GM23338 (cell line): ENCODE measurements at regions not wholly inside any gene's neighbourhood (a gene's known extent, or its start where the extent isn't known, plus 50 kb on each side); places are given as distances from the start of the nearest gene placed in this dataset.

Experiments used
- CREB1 ChIP-seq: fragments of 250-450 bp; sonication (Bioruptor Pico); IDR thresholded peaks from 2 replicates; pipeline ENCODE4 v1.5.0; 2020; ENCODE audit warnings: low read depth, mild to moderate bottlenecking, moderate library complexity
- CTCF ChIP-seq, 2 experiments: fragments of 200-600 bp in 1 of 2; sonication (generic) in 1 of 2; conservative IDR thresholded peaks; 2 replicates each; pipeline versions ENCODE4 v1.5.1 to v1.6.1; 2016 to 2017; ENCODE audit warnings: antibody characterized with exemption in 2 of 2, low read depth in 2 of 2, mild to moderate bottlenecking in 2 of 2, moderate library complexity in 1 of 2
- EZH2 ChIP-seq: fragments of 200-600 bp; sonication (generic); IDR thresholded peaks from one replicate; pipeline ENCODE4 v1.8.0; 2017; ENCODE audit warnings: antibody characterized with exemption, mild to moderate bottlenecking, low read depth; ENCODE audit not compliant: unreplicated experiment
- NANOG ChIP-seq: IDR thresholded peaks from 2 replicates; pipeline ENCODE4 v1.6.1; 2016; ENCODE audit warnings: antibody characterized with exemption, borderline replicate concordance
- REST ChIP-seq: IDR thresholded peaks from one replicate; pipeline ENCODE4 v1.6.1; 2018; ENCODE audit warnings: antibody characterized with exemption; ENCODE audit not compliant: unreplicated experiment
- STAT1 ChIP-seq: IDR thresholded peaks from one replicate; pipeline ENCODE4 v1.6.1; 2016; ENCODE audit warnings: antibody characterized with exemption; ENCODE audit not compliant: unreplicated experiment
- ZNF114 ChIP-seq: fragments of 250-450 bp; sonication (Bioruptor Pico); IDR thresholded peaks from 2 replicates; pipeline ENCODE4 v1.5.0; 2020; ENCODE audit warnings: mild to moderate bottlenecking, moderate library complexity

GRCh38 chr2:5616019-5616418 is 76.2 kb upstream of the SOX11 start:
- TF ChIP-seq CTCF (conservative IDR thresholded peaks at IDR 0.05; ENCODE audit: low read depth in 2 of 2), result no peak
- TF ChIP-seq CREB1 (CRISPR knock-in tag), result no peak
- no peak for TF ChIP-seq EZH2
- TF ChIP-seq REST, result no peak
- no peak for TF ChIP-seq STAT1
- TF ChIP-seq NANOG, result no peak
- TF ChIP-seq ZNF114 (CRISPR knock-in tag), result no peak
